BLaER1 (cell line): ENCODE measurements at regions not wholly inside any gene's neighbourhood (a gene's known extent, or its start where the extent isn't known, plus 50 kb on each side); places are given as distances from the start of the nearest gene placed in this dataset.

Source experiments
- H3K27ac ChIP-seq: shearing (Covaris generic); formaldehyde crosslinking; 2 replicates; pipeline ENCODE4 v1.8.1; 2022
- H3K27me3 ChIP-seq: shearing (Covaris generic); formaldehyde crosslinking; 2 replicates; pipeline ENCODE4 v1.8.1; 2022
- H3K36me3 ChIP-seq: shearing (Covaris generic); formaldehyde crosslinking; 2 replicates; pipeline ENCODE4 v1.8.1; 2022
- H3K4me1 ChIP-seq: shearing (Covaris generic); formaldehyde crosslinking; 2 replicates; pipeline ENCODE4 v1.8.1; 2022
- H3K4me2 ChIP-seq: shearing (Covaris generic); formaldehyde crosslinking; 2 replicates; pipeline ENCODE4 v1.8.1; 2022
- H3K4me3 ChIP-seq: shearing (Covaris generic); formaldehyde crosslinking; 2 replicates; pipeline ENCODE4 v1.8.1; 2022
- H3K9ac ChIP-seq: shearing (Covaris generic); formaldehyde crosslinking; 2 replicates; pipeline ENCODE4 v1.8.1; 2022
- H3K9me3 ChIP-seq: shearing (Covaris generic); formaldehyde crosslinking; 2 replicates; pipeline ENCODE4 v1.8.1; 2022
- H4K20me1 ChIP-seq: shearing (Covaris generic); formaldehyde crosslinking; 2 replicates; pipeline ENCODE4 v1.8.1; 2022
- Cebpa-rat ChIP-seq: shearing (Covaris generic); IDR thresholded peaks from 2 replicates; pipeline ENCODE4 v1.8.1; 2022

GRCh38 chr6:138038142-138038870 lies 68.9 kb downstream of the PERP start:
- no peaks in the 10 kb centered on the region for H3K36me3 ChIP-seq
- H3K27me3 ChIP-seq, result no peaks in the 10 kb centered on the region
- TF ChIP-seq Cebpa-rat, result no peak
- no peak overlapping the region for H3K4me2 ChIP-seq
- H3K4me1 ChIP-seq, result no peaks in the 10 kb centered on the region
- H3K27ac ChIP-seq, result no peak overlapping the region
- H3K9me3 ChIP-seq, result no peaks in the 10 kb centered on the region; the same call in 1 of the 2 replicates
- no peak overlapping the region for H3K4me3 ChIP-seq
- H3K9ac ChIP-seq, result no peak overlapping the region
- H4K20me1 ChIP-seq, result no peaks in the 10 kb centered on the region
